GM18858 (cell line): ENCODE measurements at regions not wholly inside any gene's neighbourhood (a gene's known extent, or its start where the extent isn't known, plus 50 kb on each side); places are given as distances from the start of the nearest gene placed in this dataset.
"Not testable (repeated sequence)": the region's sequence is repeated elsewhere in the genome, so short reads cannot be mapped to it uniquely, and the experiment has no call there.

Experiments used
- ATAC-seq: cut with Tn5 transposase; IDR thresholded peaks from one replicate; pipeline ENCODE4 v1.9.1; 2021; ENCODE audit not compliant: unreplicated experiment

GRCh38 chr10:109426987-109427386 is 496.3 kb downstream of the XPNPEP1 start:
- ATAC-seq = no peak

- ATAC-seq = no peak
These were observed 504.5 kb downstream of the XPNPEP1 start for GRCh38 chr10:109418795-109419194.

DNA sequence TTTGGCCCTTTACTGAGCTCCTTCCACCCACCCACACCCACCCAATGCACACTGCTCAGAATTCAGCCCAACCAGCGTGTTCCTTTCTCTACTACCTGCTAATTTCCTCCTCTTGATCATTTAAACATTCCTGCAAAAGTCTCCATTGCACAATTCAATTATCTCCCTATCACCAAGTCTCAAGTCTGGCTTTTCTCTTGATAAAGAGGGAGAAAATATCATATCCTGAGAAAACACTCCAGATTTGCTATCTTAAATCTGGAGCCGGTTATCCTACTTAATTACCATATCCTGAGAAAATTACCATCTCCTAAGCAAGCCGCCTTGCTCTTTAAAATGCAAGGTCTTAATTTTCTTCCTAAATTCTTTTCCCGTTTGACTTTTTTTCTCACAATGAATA is 505.5 kb downstream of the XPNPEP1 start:
- ATAC-seq = no peak

- no peak for ATAC-seq
These were observed 511.0 kb downstream of the XPNPEP1 start for GRCh38 chr10:109412353-109412752.

GRCh38 chr10:109411917-109412316 is 511.4 kb downstream of the XPNPEP1 start:
- ATAC-seq = no peak

DNA sequence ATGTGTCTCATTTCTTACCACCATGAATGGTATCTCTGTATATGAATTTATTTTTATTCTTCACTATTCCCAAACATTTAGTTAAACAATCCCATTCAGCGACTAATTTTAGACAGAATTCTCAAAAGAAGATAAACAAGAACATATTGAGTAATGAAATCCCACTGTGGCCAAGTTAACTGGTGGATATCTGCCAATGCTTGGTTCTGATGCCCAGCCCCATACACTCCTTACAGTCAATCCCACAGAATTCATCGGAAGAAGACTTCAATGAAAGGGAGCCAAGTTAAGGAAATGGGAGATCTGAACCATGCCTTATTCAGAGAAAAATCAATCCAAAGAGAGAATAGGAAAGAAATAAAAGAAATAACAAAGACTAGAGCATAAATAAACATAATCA is 518.0 kb downstream of the XPNPEP1 start:
- ATAC-seq = no peak

- no peak for ATAC-seq
These were observed 519.8 kb downstream of the XPNPEP1 start for GRCh38 chr10:109403551-109403950.

- ATAC-seq = no peak
These were observed 529.9 kb downstream of the XPNPEP1 start for GRCh38 chr10:109393425-109393824.

DNA sequence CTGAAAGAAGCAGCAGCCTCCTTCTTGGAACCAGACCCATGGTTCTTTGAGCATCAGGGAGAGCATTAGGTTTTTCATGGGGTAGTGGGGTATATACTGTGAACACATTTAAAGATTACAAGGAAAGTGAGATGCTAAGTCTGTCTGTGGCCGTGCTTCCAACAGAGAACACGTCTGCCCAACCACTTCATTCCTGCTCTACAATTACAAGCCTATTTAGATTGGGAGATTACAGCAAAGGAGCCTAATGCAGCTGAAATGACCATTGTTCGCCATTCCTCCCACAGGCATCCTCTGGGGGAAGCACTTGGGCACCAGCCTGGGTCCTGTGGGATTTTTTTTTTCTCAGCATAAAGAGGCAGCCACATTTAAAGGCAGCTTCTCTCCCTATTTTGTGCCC is 536.4 kb downstream of the XPNPEP1 start:
- ATAC-seq = no peak

- ATAC-seq = no peak
These were observed 537.2 kb downstream of the XPNPEP1 start for GRCh38 chr10:109386101-109386500.

- ATAC-seq = no peak
These were observed 544.1 kb downstream of the XPNPEP1 start for GRCh38 chr10:109379186-109379585.

DNA sequence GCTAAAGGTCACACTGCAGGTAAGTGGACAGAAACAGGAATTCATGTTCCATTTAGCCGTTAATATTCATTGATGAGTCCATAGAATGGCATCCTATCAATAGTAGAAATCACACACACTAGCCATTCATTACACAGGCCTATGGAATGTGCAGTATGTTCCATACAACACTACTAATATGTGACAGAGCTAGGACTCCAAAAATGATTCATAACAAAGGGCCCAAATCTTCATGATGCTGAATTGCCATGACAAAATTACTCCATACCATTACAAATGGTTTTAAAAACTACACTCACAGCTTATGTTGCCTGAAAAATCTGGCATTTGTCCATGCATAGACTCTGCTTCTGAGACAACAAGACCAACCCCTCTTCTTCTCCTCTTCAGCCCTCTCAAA is 549.1 kb downstream of the XPNPEP1 start:
- ATAC-seq = no peak

DNA sequence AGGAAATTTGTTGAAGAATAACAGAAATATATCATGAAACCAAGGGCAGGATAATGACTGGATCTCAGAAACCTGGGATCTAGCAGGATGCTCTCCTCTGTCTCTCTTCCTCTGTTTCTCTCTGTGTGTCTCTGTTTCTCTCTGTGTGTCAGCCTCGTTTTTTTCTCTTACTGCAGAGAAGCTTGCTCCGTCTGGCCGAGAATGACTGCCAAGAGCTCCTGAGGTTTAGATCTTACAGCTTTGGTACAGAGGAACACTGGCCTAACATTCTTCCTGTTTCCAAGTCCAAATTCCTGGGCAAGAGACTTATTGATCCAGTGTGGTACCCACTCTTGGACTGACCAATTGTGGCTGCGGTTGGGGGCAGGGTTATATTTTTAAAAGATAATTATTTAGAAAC is 564.0 kb downstream of the XPNPEP1 start:
- ATAC-seq = no peak

DNA sequence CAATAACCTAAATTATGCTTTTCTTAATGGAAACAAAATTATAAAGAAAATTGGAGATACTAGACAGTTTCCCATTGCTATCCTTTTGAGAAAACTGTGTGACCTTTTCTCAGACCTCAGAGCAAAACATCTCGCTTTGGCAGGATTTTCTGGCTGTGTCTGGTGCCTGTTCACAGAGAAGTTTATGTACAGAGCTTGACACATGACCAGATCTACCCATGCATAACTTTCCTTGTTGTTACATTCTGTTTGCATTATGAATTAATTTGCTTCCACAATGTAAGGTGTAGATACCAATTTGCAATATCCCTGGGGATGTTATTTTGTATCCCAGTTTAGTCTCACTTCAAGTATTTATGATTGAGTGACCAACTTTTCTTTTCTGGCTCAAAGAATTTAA is 565.0 kb downstream of the XPNPEP1 start:
- ATAC-seq = no peak

DNA sequence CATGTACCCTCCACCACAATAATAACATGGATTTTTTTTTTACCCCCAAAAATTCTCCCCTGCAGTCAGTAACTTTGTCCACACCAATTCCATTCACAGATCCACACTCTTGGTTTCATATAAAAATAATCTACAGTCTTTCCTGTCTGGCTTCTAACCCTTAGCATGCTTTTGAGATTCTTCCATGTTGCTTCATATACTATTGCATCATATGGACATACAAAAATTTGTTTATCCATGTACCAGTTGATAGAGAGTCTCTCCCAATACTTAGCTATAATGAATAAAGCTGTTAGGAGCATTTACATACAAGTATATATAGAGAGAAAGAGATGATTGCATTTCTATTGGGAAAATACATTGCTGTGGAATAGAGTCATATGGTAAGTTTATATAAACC is 575.0 kb downstream of the XPNPEP1 start:
- no peak for ATAC-seq

- no peak for ATAC-seq
These were observed 580.0 kb downstream of the XPNPEP1 start for GRCh38 chr10:109343293-109343692.

GRCh38 chr10:109341986-109342385 is 581.3 kb downstream of the XPNPEP1 start:
- no peak for ATAC-seq

GRCh38 chr10:109328001-109328400 is 595.3 kb downstream of the XPNPEP1 start:
- no peak for ATAC-seq

DNA sequence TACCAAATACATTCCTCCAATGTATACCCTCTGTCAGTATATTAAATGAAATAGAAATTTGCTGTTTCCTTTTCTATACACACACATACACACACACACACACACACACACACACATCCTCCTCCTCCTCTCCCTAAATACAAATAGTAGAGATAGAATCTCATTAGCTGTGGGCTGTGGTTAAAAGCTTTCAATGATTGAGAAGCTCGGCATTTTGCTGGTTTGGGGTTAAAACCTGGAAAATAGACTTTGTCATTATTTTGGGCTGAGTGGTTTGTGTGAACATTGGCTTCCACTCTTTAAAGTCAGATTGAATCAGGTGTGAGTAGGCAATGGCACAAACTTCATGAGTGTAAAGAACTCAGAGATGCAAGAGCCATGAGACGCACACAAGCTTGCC is 596.0 kb downstream of the XPNPEP1 start:
- ATAC-seq = no peak

DNA sequence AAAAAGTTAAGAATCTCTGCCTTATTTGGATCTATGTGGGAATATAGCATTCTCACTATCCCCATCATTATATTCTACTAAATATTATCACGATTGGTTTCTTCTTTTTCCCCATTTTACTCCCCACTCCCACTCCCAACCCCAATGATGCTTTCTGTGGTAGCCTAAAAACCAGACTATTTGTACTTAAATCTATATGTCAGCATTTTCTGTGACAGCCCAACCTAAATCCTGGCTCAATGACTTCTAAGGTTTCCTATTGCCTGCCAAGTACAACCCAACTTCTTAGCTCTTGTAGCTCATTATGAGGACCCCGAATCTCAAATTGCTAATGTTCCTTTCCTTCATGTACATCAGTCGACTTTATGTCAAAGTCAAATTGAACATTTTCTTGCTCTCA is 598.6 kb downstream of the XPNPEP1 start:
- ATAC-seq = no peak

GRCh38 chr10:109317746-109318366 is 605.5 kb downstream of the XPNPEP1 start:
- ATAC-seq = no peak

DNA sequence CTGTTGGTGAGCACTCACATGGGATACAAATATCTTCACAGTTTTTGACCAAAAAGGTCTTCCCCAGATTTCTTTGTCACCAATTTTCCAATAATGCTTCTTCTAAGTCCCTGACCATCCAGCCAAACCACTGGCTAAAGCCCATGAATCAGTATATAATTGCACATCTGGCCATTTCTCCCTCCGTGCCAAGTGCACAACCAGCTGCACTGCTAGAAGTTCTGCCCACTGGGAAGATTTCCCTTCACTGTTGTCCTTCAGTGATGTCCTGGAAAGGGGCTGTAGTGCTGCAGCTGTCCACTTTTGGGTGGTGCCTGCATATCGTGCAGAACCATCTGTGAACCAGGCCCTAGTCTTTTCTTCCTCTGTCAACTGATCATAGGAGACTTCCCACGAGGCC is 609.3 kb downstream of the XPNPEP1 start:
- not testable (repeated sequence) for ATAC-seq

DNA sequence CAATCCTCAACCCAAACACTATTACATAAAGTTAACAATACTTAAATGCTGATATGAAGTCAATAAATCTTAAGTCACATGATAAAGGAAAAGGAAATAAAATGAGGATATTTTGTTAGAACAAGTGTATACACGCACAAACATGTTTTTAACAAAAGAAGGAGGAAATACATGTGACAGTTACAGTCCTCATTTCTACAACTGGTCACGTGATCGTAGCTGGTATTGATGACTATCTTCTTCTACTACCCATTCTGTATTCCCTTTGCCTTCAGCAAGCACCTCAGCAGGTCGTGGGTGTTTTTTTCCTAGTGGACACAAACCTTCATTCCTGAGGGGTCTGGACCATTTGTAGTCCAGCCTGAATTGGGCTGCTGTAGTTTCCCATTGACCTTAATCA is 610.8 kb downstream of the XPNPEP1 start:
- ATAC-seq = not testable (repeated sequence)
